Upper lobe of right lung (tissue), 1 donor: ENCODE measurements at regions not wholly inside any gene's neighbourhood (a gene's known extent, or its start where the extent isn't known, plus 50 kb on each side); places are given as distances from the start of the nearest gene placed in this dataset.

Experiments
- ATAC-seq: fragments of 200-7000 bp; cut with Tn5 transposase; one replicate; pipeline ENCODE4 v1.9.1; 2020; ENCODE audit warnings: mild to moderate bottlenecking, moderate library complexity
- DNase-seq: peaks from one replicate; pipeline ENCODE4 v3.0.0-alpha.2; 2020
- H3K27ac ChIP-seq: fragments of 200-600 bp; one replicate; pipeline ENCODE4 v1.8.0; 2022
- H3K27me3 ChIP-seq: fragments of 200-600 bp; one replicate; pipeline ENCODE4 v1.8.0; 2022; ENCODE audit warnings: mild to moderate bottlenecking
- H3K36me3 ChIP-seq: fragments of 200-600 bp; one replicate; pipeline ENCODE4 v1.8.0; 2022
- H3K4me1 ChIP-seq: fragments of 200-600 bp; one replicate; pipeline ENCODE4 v1.8.0; 2022
- H3K4me3 ChIP-seq: fragments of 200-600 bp; one replicate; pipeline ENCODE4 v1.8.0; 2022; ENCODE audit warnings: mild to moderate bottlenecking
- H3K9me3 ChIP-seq: fragments of 200-600 bp; one replicate; pipeline ENCODE4 v1.8.0; 2022
- intact Hi-C: fragments of 100-400 bp; cut with DNase I; formaldehyde crosslinking; loops from one replicate; pipeline ENCODE4 v1.11.0; 2022
- TF ChIP-seq, protein P1 (sequence below): fragments of 200-600 bp; IDR thresholded peaks from one replicate; pipeline ENCODE4 v1.8.0; 2022; ENCODE audit warnings: antibody characterized with exemption
- donor health status: DM: no; HTN: yes; CAD: no; lungs with severe emphysema.

DNA sequence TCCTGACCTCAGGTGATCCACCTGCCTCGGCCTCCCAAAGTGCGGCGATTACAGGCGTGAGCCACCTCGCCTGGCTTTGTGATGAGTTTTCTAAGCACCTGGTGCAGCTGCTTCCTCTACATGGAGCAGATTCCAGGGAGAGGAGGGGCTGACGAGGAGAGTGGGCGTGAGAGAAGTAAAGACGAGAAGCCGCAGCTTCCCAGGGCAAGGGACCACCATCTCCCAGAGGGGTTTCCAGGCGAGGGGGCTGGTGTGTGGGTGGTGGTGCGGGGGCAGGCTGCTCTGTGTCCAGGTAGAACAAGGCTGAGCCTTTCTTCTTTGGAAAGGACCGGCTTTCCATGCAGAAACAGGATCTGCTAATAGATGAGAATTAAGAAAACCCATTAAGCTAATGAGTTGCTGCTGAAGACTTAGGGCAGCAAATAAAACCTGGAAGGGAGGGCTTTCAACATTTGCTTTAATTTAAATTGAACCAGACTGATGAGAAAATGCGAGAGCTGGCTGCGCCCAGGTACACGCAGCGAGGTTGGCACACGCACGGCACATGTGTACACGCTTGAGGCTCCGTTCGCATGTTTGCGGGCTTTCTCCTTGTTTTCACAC lies 236.7 kb downstream of the RBFOX3 start:
- H3K4me3 ChIP-seq, result no peak overlapping the region
- H3K4me1 ChIP-seq, result no peaks in the 10 kb centered on the region
- no peak overlapping the region for H3K27ac ChIP-seq
- ATAC-seq (no peak), DNase-seq (no peak)
- H3K36me3 ChIP-seq, result no peaks in the 10 kb centered on the region
- TF ChIP-seq, protein P1, sequence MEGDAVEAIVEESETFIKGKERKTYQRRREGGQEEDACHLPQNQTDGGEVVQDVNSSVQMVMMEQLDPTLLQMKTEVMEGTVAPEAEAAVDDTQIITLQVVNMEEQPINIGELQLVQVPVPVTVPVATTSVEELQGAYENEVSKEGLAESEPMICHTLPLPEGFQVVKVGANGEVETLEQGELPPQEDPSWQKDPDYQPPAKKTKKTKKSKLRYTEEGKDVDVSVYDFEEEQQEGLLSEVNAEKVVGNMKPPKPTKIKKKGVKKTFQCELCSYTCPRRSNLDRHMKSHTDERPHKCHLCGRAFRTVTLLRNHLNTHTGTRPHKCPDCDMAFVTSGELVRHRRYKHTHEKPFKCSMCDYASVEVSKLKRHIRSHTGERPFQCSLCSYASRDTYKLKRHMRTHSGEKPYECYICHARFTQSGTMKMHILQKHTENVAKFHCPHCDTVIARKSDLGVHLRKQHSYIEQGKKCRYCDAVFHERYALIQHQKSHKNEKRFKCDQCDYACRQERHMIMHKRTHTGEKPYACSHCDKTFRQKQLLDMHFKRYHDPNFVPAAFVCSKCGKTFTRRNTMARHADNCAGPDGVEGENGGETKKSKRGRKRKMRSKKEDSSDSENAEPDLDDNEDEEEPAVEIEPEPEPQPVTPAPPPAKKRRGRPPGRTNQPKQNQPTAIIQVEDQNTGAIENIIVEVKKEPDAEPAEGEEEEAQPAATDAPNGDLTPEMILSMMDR, result no peak
- H3K9me3 ChIP-seq, result no peaks in the 10 kb centered on the region
- intact Hi-C loops, result no loop called here
- H3K27me3 ChIP-seq, result peaks cover 51% of the 10 kb centered on the region

DNA sequence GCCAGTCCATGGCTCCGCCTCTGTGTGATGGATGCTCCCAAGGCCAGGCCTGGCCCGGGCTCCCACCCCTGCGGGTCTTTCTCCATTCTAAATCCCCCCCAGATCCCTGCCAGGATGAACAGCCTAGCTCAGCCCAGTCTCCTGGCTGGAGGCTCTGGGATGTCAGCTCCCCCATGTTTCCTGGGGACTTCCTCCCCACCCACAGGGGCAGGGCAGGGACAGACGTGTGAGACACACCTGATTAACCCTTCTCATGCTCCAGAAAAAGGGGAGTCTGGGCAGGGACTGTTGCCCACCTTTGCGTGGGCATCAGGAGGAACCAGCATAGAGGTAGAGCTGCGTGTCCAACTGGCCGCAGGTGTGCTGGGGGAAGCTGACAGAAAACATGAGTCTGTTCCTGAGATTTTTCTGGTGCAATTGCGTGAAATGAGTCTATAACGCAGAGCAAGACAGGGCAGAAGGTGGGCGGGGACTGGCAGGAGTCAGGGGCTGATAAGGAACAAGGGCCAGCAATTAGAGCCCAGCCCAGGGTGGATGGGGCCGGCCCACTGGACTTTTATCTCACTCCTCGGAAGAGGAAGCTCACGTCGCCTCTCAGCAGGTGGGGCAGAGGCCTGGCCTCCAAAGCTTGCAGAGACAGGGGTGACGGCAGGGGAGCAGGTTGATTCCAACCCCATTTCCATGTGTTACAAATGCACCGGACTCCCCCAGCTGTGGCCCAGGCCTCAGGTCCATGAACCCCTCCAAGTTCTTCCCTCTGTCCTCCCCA lies 238.2 kb downstream of the RBFOX3 start:
- no peak for DNase-seq
- H3K27me3 ChIP-seq, result peaks cover 52% of the 10 kb centered on the region
- H3K4me3 ChIP-seq, result no peak overlapping the region
- no peaks in the 10 kb centered on the region for H3K9me3 ChIP-seq
- TF ChIP-seq, protein P1, result no peak
- no peaks in the 10 kb centered on the region for H3K4me1 ChIP-seq
- no peaks in the 10 kb centered on the region for H3K36me3 ChIP-seq
- no peak overlapping the region for H3K27ac ChIP-seq
- intact Hi-C loops, result no loop called here
- ATAC-seq, result no peak

DNA sequence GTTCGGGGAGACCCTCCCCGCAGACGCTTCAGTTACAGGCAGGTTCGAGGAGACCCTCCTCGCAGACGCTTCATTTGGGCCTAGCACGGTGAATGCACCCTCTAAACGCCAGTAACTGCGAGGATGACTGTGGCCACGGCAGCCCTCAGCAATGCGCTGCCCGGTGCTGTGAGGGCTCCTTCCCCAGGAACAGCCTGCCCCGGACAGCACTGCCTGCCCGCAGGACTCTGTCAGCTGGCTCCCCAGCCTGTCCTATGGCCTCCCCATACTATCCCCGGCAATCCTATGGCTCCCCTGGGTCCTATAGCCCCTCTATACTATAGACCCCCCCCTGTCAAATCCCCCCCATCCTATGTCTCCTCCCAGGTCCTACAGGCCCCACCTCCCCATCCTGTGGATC lies 238.9 kb downstream of the RBFOX3 start:
- Histone ChIP-seq H3K9me3 (no peaks in the 10 kb centered on the region), H3K4me1 (no peaks in the 10 kb centered on the region), H3K36me3 (no peaks in the 10 kb centered on the region), H3K27me3 (peaks cover 48% of the 10 kb centered on the region), H3K4me3 (no peak overlapping the region), H3K27ac (no peak overlapping the region)
- DNase-seq (no peak), ATAC-seq (no peak)
- intact Hi-C loops, result no loop called here
- TF ChIP-seq, protein P1, result no peak

DNA sequence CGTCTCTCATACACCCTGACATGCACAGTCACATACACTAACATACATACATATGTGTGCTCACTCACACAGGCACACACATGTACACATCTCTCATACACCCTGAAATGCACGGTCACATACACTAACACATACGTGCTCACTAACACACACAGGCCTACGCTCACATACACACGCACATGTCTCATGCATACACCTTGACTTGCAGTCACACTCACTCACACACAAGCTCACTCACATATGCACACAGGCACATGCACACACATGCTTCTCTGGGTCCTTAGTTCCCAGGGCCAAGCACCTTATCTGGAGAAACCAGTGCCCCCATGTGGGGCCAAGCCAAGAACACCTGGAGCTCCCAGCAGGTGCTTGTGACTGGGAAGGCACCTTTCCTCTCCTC lies 240.3 kb downstream of the RBFOX3 start:
- H3K4me1 ChIP-seq, result no peaks in the 10 kb centered on the region
- ATAC-seq (no peak), DNase-seq (no peak)
- no peaks in the 10 kb centered on the region for H3K9me3 ChIP-seq
- TF ChIP-seq, protein P1, result no peak
- H3K4me3 ChIP-seq, result no peak overlapping the region
- no peak overlapping the region for H3K27ac ChIP-seq
- peaks cover 40% of the 10 kb centered on the region for H3K27me3 ChIP-seq
- intact Hi-C loops, result no loop called here
- no peaks in the 10 kb centered on the region for H3K36me3 ChIP-seq

DNA sequence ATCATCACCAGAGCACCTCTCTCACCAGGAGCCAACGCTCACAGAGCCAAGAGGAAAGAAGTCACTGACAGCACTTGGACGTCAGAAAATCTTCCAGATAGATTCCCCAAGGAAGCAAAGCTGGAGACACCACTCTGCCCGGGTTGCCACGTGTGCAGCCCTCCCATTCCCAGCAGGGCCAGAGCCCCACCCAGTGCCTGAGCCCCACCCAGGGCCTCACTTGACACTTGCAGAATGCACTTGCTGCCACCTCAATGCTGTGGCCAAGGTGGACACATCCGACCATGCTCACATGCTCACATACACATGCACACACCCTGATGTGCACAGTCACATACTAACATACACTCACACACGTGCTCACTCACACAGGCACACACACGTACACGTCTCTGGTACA lies 240.7 kb downstream of the RBFOX3 start:
- TF ChIP-seq, protein P1, result no peak
- no peak overlapping the region for H3K4me3 ChIP-seq
- H3K4me1 ChIP-seq, result no peaks in the 10 kb centered on the region
- H3K27me3 ChIP-seq, result peaks cover 40% of the 10 kb centered on the region
- DNase-seq (no peak), ATAC-seq (no peak)
- H3K36me3 ChIP-seq, result no peaks in the 10 kb centered on the region
- H3K9me3 ChIP-seq, result no peaks in the 10 kb centered on the region
- intact Hi-C loops, result no loop called here
- H3K27ac ChIP-seq, result no peak overlapping the region
